GM21526 (cell line): ENCODE measurements at regions not wholly inside any gene's neighbourhood (a gene's known extent, or its start where the extent isn't known, plus 50 kb on each side); places are given as distances from the start of the nearest gene placed in this dataset.
"Not testable (repeated sequence)": the region's sequence is repeated elsewhere in the genome, so short reads cannot be mapped to it uniquely, and the experiment has no call there.

Source experiments
- ATAC-seq: cut with Tn5 transposase; IDR thresholded peaks from one replicate; pipeline ENCODE4 v1.9.1; 2021; ENCODE audit warnings: moderate library complexity; ENCODE audit not compliant: unreplicated experiment, low FRiP score

GRCh38 chr20:40029589-40029988, 659.4 kb downstream of the MAFB start:
- ATAC-seq, result no peak

- no peak for ATAC-seq
These were observed 669.5 kb downstream of the MAFB start for GRCh38 chr20:40019510-40019909.

DNA sequence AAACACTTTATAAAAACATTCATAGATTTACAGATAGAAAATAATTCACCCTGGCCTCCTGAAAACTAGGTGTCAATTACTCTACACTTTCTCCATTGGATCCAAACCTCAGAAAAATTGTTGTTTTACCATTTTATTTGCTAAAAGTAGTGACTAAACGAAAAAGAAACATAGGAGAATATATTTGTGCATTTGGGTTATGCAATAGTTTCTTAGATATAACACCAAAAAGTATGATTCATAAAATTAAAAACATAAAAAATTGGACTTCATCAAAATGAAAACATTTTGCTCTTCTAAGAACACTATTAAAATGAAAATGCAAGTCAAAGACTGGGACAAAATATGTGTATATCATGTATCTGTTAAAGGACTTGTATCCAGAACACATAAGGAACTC, 671.3 kb downstream of the MAFB start:
- ATAC-seq, result no peak

- no peak for ATAC-seq
These were observed 672.1 kb downstream of the MAFB start for GRCh38 chr20:40016890-40017289.

DNA sequence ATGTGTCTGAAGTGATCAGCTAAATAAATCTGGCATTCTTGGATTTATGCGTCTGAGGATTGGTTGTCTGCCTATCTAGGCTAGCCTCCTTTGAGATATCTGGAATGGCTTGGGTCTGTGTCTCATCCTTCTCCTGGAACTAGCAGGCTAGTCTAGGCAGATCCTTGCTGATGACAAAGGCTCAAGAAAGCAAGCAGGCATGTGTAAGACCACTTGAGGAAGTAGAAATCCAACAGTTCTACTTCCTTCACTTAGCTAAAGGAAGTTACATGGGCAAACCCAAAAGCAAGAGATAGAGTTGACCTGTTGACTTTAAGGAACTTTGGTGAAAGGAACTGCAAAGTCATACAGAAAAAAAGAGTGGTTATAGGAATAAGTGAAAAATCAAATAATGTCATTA, 672.6 kb downstream of the MAFB start:
- no peak for ATAC-seq

DNA sequence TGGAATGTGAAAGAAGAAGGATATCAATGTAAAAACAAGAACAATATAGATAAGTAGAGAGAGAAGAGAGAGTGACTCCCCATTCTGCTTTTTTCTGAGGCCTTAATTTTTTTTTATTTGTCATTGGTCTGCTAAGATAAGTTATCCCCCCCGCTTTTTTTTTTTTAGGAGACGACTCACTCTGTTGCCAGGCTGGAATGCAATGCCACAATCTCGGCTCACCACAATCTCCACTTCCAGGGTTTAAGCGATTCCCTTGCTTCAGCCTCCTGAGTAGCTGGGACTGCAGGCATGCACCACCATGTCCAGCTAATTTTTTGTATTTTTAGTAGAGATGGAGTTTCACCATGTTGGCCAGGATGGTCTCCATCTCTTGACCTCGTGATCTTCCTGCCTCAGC, 677.0 kb downstream of the MAFB start:
- not testable (repeated sequence) for ATAC-seq

GRCh38 chr20:40010483-40010882, 678.6 kb downstream of the MAFB start:
- no peak for ATAC-seq

DNA sequence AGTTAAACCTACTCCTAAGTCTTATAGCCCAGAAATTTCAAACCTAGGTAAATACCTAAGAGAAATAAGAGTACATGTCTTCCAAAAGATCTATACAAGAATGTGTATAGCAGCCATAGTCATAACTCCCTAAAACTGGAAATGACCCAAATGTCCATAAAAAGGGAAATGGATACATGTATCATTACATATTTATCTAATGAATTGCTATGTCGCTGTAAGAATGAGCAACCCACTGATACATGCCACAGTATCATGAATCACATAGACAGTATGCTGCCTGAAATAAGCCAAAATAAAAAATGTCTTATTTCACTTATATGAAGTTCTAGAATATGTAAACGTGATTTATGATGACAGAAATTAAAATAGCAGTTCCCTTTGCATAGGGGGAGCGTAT, 679.5 kb downstream of the MAFB start:
- no peak for ATAC-seq

GRCh38 chr20:40008177-40008576, 680.9 kb downstream of the MAFB start:
- no peak for ATAC-seq

DNA sequence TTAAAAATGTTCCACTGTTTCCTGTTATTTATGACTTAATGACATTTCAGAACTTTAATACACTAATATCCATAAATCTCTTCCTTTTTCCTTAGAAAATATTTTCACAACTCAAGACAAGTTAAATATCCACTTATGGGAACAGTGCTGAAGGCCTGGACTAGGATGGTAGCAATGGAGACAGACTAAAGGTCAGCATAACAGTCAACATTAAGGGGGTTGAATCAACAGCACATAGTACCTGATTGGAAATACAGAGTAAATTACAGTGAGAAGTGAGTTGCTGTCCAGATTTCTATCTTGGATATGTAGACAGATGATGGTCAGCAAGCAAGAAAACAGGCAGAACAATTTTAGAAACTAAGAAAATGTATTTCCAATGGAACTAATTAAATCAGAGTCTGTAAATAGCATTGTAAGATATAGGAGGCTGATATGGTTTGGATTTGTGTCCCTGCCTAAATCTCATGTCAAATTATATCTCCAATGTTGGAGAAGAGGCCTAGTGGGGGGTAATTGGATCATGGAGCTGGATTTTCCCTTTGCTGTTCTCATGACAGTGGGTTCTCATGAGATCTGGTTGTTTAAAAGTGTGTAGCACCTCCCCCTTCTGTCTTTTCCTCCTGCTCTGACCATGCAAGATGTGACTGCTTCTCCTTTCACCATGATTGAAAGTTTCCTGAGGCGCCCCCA, 682.7 kb downstream of the MAFB start:
- no peak for ATAC-seq

- not testable (repeated sequence) for ATAC-seq
These were observed 684.9 kb downstream of the MAFB start for GRCh38 chr20:40004092-40004491.

- no peak for ATAC-seq
These were observed 695.3 kb downstream of the MAFB start for GRCh38 chr20:39993742-39994141.

DNA sequence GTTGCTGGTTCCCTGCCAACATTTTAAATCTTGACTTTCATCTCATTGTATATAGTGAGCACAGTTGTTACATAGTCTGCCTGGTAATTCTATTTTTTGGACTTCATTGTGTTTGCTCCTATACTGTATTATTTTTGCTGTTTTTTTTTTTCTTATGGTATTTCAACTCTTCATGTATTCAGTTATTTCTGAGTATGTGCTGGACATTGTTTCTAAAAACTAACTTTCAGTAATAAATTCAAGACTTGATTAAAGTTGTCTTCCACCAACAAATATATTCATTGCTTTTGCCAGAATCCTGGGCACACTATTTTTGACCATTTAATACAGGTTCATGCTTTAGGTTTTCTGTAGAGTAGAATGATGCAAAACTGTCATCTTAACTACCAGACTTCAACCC, 698.3 kb downstream of the MAFB start:
- no peak for ATAC-seq

- ATAC-seq, result no peak
These were observed 700.0 kb downstream of the MAFB start for GRCh38 chr20:39988991-39989390.

DNA sequence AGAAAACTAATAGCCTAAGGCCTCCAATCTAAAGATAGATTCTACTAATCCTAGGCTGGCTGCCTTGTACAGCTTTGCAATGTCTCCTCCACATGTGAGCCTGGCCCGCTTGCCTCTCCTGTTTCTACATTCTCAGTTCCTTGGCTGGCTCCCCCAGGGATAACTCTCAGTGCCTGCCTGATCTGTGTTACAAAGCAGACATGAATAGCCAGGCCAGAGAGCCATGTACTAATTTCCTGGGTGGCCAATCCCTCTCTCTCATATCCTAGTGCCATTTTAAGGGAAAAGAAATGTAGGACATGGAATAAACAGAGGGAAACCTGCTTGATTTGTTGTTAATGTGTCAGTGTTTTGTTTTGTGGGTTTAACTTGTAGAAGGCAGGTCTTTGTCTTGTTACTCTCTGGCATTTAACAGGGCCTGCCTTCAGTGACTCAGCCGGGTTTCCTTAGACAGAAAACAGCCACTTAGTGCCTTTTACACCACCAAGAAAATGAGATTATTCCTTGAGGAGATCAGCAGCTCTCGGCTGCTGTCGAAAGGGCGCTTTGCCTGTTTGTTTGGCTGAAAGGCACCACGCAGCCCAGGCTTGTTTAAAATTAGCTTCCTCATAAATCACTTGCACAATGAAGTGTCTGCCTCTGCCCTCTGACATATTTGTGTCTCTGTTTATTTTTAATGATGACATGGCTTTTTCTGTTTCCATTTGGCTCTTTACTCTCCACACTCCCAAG, 702.7 kb downstream of the MAFB start:
- no peak for ATAC-seq

DNA sequence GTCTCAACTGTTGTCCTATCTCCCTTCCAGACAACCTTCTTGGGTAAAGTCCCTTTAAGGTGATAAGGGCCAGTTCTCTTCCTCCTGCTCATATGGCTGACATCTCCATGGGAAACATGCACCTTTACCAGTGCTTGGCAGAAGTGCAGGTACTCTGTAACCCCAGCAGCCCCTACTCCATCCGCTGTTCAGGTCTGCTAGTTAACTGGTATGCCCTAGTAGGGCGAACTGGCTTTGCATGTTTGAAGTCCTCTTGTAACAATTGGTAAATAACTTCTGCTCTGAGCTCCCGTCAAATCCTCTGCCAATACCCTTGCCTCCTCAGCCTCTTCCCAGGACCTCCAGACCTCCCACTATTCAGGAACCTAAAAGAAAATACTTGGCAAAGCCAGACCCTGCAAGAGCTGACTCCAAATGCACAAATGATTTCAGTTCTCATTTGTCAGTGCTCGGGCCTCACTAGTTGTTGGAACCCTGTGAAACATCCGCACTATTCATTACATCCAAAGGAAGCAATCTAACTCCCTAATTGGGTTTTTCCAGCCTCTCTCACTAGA, 703.7 kb downstream of the MAFB start:
- ATAC-seq, result no peak

DNA sequence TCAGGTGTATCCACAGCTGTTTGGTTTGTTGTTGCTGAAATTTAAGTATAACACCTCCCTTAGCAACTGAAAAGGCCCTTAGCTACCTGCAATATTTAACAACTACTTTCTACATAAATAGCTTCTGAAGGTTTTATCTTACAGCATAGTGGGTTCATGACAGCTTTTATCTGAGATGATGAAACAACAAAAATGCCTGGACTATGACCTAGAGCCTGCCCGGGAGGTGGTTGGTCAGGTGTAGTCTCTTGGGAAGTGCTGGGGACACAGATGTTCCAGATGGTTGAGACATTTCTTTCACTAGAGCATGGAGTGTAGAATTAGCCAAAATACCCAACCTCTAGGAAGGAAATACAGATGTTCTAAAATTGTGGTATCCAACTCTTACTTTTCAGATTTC, 705.4 kb downstream of the MAFB start:
- ATAC-seq, result no peak

GRCh38 chr20:39983183-39983582, 705.9 kb downstream of the MAFB start:
- no peak for ATAC-seq

- ATAC-seq, result no peak
These were observed 714.0 kb downstream of the MAFB start for GRCh38 chr20:39974966-39975501.

GRCh38 chr20:39968495-39968894, 720.5 kb downstream of the MAFB start:
- no peak for ATAC-seq

DNA sequence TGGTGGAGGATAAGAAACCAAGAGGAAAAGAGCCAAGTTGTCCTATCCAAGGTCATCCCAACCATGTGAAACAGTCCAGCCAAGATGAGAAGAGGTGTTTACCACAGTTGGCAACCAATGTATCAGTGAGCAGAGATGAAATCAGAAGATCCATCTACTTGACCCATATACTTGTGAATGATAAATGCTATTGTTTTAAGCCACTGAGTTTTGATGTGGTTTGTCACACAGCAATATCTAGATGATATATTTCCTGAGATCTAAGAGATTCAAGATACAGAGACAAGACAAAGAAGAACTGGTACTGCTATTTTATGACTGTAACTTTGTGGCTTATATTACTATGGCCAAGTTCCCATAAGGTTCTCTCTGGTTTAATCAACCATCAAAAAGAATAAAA, 721.2 kb downstream of the MAFB start:
- no peak for ATAC-seq
